GM12878 (cell line): ENCODE measurements at regions not wholly inside any gene's neighbourhood (a gene's known extent, or its start where the extent isn't known, plus 50 kb on each side); places are given as distances from the start of the nearest gene placed in this dataset.

ENCODE experiments used
- EP300 ChIP-seq, 2 experiments: fragments of 150-350 bp in 1 of 2; IDR thresholded peaks; 2 replicates each; pipeline ENCODE4 v1.6.1; 2011 to 2012; ENCODE audit warnings: low read depth in 2 of 2, low read length in 2 of 2, borderline replicate concordance in 1 of 2, improper control_type of control experiment in 1 of 2, inconsistent platforms in 1 of 2; ENCODE audit not compliant: control insufficient read depth in 1 of 2
- IRF4 ChIP-seq: IDR thresholded peaks from 2 replicates; pipeline ENCODE4 v1.6.1; 2011; ENCODE audit warnings: low read depth, low read length
- MXI1 ChIP-seq: fragments of 150-350 bp; IDR thresholded peaks from 2 replicates; pipeline ENCODE4 v1.6.1; 2011; ENCODE audit warnings: low read depth, mild to moderate bottlenecking, inconsistent platforms, low read length, improper control_type of control experiment
- NFYB ChIP-seq: IDR thresholded peaks from 2 replicates; pipeline ENCODE4 v1.6.1; 2011; ENCODE audit warnings: low read depth, mild to moderate bottlenecking, low read length, improper control_type of control experiment, moderate library complexity; ENCODE audit not compliant: insufficient read depth
- NR2C2 ChIP-seq: IDR thresholded peaks from 2 replicates; pipeline ENCODE4 v1.6.1; 2011; ENCODE audit warnings: borderline replicate concordance, low read depth; ENCODE audit not compliant: control insufficient read depth, insufficient read length
- NRF1 ChIP-seq: conservative IDR thresholded peaks from 2 replicates; pipeline ENCODE4 v1.6.1; 2011; ENCODE audit warnings: mild to moderate bottlenecking, low read depth, low read length, improper control_type of control experiment
- POLR2A ChIP-seq: IDR thresholded peaks from 2 replicates; pipeline ENCODE4 v1.6.1; 2011; ENCODE audit warnings: low read depth, mild to moderate bottlenecking, low read length
- POLR2AphosphoS5 ChIP-seq: IDR thresholded peaks from 2 replicates; pipeline ENCODE4 v1.6.1; 2011; ENCODE audit warnings: mild to moderate bottlenecking, low read length, inconsistent platforms
- SIN3A ChIP-seq: IDR thresholded peaks from 2 replicates; pipeline ENCODE4 v1.6.1; 2012; ENCODE audit warnings: low read depth, low read length, improper control_type of control experiment
- SP1 ChIP-seq: IDR thresholded peaks from one replicate; pipeline ENCODE4 v1.6.1; 2011; ENCODE audit warnings: low read depth, low read length
- YY1 ChIP-seq: IDR thresholded peaks from 2 replicates; pipeline ENCODE4 v1.6.1; 2011; ENCODE audit warnings: low read depth, mild to moderate bottlenecking, low read length
- TF ChIP-seq, protein P1 (sequence below), 3 experiments: IDR thresholded peaks in 2 of 3; conservative IDR thresholded peaks in 1 of 3; 2 replicates each; pipeline ENCODE4 v1.5.1; 2011; ENCODE audit warnings: low read depth in 3 of 3, low read length in 3 of 3, mild to moderate bottlenecking in 3 of 3, control low read depth in 2 of 3, moderate library complexity in 2 of 3, inconsistent platforms in 1 of 3, mixed read lengths in 1 of 3; ENCODE audit not compliant: control insufficient read depth in 2 of 3, insufficient read depth in 1 of 3; ENCODE audit errors: extremely low read depth in 1 of 3
- TF ChIP-seq, protein P2 (sequence below): IDR thresholded peaks from 2 replicates; pipeline ENCODE4 v1.6.1; 2012; ENCODE audit warnings: low read depth, low read length, improper control_type of control experiment
- TF ChIP-seq, protein P3 (sequence below): IDR thresholded peaks from 2 replicates; pipeline ENCODE4 v1.6.1; 2011; ENCODE audit warnings: low read depth, mild to moderate bottlenecking, low read length, moderate library complexity, borderline replicate concordance; ENCODE audit errors: extremely low read depth

DNA sequence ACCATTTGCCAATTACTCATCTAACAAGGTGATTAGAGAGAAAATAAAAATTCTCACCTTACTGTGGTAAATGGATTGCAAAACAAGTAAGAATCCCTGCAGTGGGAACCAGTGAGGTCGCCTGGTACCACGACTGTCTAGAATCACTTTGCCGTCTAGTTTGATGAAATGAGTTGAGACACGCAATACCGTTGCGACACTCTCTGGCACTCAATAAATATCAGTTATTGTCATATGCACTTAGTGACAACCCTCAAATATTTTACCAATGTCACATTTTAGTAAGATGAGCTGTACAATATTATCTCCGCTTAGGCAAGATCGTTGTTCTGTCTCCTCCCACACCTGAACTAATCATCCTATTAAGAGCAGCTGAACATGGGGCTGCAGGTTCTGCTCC, 114.4 kb upstream of the ADARB2 start:
- TF ChIP-seq, protein P1, sequence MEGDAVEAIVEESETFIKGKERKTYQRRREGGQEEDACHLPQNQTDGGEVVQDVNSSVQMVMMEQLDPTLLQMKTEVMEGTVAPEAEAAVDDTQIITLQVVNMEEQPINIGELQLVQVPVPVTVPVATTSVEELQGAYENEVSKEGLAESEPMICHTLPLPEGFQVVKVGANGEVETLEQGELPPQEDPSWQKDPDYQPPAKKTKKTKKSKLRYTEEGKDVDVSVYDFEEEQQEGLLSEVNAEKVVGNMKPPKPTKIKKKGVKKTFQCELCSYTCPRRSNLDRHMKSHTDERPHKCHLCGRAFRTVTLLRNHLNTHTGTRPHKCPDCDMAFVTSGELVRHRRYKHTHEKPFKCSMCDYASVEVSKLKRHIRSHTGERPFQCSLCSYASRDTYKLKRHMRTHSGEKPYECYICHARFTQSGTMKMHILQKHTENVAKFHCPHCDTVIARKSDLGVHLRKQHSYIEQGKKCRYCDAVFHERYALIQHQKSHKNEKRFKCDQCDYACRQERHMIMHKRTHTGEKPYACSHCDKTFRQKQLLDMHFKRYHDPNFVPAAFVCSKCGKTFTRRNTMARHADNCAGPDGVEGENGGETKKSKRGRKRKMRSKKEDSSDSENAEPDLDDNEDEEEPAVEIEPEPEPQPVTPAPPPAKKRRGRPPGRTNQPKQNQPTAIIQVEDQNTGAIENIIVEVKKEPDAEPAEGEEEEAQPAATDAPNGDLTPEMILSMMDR (IDR thresholded peaks at IDR 0.05 in 2 of 3, conservative IDR thresholded peaks at IDR 0.05 in 1 of 3; ENCODE audit: control insufficient read depth in 2 of 3, extremely low read depth in 1 of 3, insufficient read depth in 1 of 3, low read depth in 3 of 3, low read length in 3 of 3) = no peak
- TF ChIP-seq EP300 (IDR thresholded peaks at IDR 0.05; ENCODE audit: borderline replicate concordance in 1 of 2, control insufficient read depth in 1 of 2, low read depth in 2 of 2, low read length in 2 of 2) (no peak), MXI1 (no peak), IRF4 (no peak), NRF1 (no peak), POLR2A (no peak), YY1 (no peak), SIN3A (no peak), SP1 (no peak), NFYB (no peak), POLR2AphosphoS5 (no peak), NR2C2 (no peak)
- TF ChIP-seq, protein P2, sequence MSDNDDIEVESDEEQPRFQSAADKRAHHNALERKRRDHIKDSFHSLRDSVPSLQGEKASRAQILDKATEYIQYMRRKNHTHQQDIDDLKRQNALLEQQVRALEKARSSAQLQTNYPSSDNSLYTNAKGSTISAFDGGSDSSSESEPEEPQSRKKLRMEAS = no peak
- TF ChIP-seq, protein P3, sequence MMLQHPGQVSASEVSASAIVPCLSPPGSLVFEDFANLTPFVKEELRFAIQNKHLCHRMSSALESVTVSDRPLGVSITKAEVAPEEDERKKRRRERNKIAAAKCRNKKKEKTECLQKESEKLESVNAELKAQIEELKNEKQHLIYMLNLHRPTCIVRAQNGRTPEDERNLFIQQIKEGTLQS = no peak
